ENCODE measurements at regions not wholly inside any gene's neighbourhood (a gene's known extent, or its start where the extent isn't known, plus 50 kb on each side); places are given as distances from the start of the nearest gene placed in this dataset.

- no peak for TF ChIP-seq NFIC (IDR thresholded peaks at IDR 0.05)
- TF ChIP-seq, protein P1, sequence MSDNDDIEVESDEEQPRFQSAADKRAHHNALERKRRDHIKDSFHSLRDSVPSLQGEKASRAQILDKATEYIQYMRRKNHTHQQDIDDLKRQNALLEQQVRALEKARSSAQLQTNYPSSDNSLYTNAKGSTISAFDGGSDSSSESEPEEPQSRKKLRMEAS (IDR thresholded peaks at IDR 0.05) = no peak
- TF ChIP-seq YY1 (IDR thresholded peaks at IDR 0.05; ENCODE audit: low read depth) = no peak
- TF ChIP-seq ZBTB7A (IDR thresholded peaks at IDR 0.05; ENCODE audit: low read depth) = no peak
- TF ChIP-seq EGR1 (IDR thresholded peaks at IDR 0.05) = no peak
- TF ChIP-seq RAD21 (IDR thresholded peaks at IDR 0.05; ENCODE audit: low read depth) = no peak
- TF ChIP-seq EP300 (IDR thresholded peaks at IDR 0.05; ENCODE audit: borderline replicate concordance) = no peak
- no peak for TF ChIP-seq CEBPB (IDR thresholded peaks at IDR 0.05)
- TF ChIP-seq TAF1 (IDR thresholded peaks at IDR 0.05; ENCODE audit: low read depth) = no peak
Measured at GRCh38 chr10:108307250-108307924, 1142.9 kb upstream of the SORCS1 start.

Data from Ishikawa (cell line).